ENCODE measurements at regions not wholly inside any gene's neighbourhood (a gene's known extent, or its start where the extent isn't known, plus 50 kb on each side); places are given as distances from the start of the nearest gene placed in this dataset.
A peak's percentile ranks its signal among the peaks of the same experiment; 100 is the strongest.

GRCh38 chr12:105783983-105784947 lies 354.5 kb downstream of the NUAK1 start:
- Histone ChIP-seq H3K79me2 (ENCODE audit: insufficient read depth, low read length) (no peaks in the 10 kb centered on the region), H3K27ac (ENCODE audit: low read depth, low read length) (peak overlapping the region; percentile 13; the same call in 1 of the 2 replicates), H3K36me3 (ENCODE audit: low read length) (no peaks in the 10 kb centered on the region), H3K27me3 (ENCODE audit: low read length) (no peaks in the 10 kb centered on the region), H3F3A (ENCODE audit: insufficient read depth) (no peaks in the 10 kb centered on the region), H3K4me2 (ENCODE audit: low read depth, low read length, poor library complexity, severe bottlenecking) (peak overlapping the region; percentile 35), H3K9me2 (replicated peaks; ENCODE audit: insufficient read depth, low read length) (no peaks in the 10 kb centered on the region), H2AFZ (ENCODE audit: low read depth, low read length, severe bottlenecking) (peak overlapping the region; percentile 49), H4K20me1 (ENCODE audit: low read depth, low read length) (no peaks in the 10 kb centered on the region), H3K9ac (ENCODE audit: low read length) (no peak overlapping the region), H3K9me3 (ENCODE audit: insufficient read depth, low read length) (no peaks in the 10 kb centered on the region), H3K4me3 (ENCODE audit: insufficient read depth, low read length, poor library complexity, severe bottlenecking) (no peak overlapping the region)
- TF ChIP-seq, protein P1, sequence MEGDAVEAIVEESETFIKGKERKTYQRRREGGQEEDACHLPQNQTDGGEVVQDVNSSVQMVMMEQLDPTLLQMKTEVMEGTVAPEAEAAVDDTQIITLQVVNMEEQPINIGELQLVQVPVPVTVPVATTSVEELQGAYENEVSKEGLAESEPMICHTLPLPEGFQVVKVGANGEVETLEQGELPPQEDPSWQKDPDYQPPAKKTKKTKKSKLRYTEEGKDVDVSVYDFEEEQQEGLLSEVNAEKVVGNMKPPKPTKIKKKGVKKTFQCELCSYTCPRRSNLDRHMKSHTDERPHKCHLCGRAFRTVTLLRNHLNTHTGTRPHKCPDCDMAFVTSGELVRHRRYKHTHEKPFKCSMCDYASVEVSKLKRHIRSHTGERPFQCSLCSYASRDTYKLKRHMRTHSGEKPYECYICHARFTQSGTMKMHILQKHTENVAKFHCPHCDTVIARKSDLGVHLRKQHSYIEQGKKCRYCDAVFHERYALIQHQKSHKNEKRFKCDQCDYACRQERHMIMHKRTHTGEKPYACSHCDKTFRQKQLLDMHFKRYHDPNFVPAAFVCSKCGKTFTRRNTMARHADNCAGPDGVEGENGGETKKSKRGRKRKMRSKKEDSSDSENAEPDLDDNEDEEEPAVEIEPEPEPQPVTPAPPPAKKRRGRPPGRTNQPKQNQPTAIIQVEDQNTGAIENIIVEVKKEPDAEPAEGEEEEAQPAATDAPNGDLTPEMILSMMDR (IDR thresholded peaks at IDR 0.05; ENCODE audit: insufficient read depth, low read length, poor library complexity, severe bottlenecking) = no peak
- no peak for TF ChIP-seq EZH2phosphoT487 (conservative IDR thresholded peaks at IDR 0.05; ENCODE audit: low read length)

DNA sequence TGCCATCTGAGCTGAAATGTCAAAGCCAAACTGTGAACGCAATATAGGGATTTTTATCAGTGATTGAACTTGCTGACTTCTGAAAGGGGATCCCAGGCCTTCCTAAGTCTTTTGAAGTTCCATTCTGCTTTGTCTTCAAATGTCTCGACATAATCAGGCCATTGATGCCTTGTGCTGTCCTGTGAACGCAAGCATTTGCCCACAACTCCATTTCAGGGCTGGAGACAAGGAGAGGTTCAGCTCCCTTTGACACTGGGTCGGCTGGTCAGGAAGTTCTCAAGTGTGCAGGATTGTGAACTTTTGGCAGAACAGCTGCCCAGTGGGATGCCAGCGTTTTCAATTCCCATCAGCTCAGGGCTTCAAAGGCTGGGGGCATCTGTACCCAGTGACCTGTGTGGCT lies 345.3 kb downstream of the NUAK1 start:
- Histone ChIP-seq H2AFZ (ENCODE audit: low read depth, low read length, severe bottlenecking) (no peak overlapping the region), H3K9me3 (ENCODE audit: insufficient read depth, low read length) (no peaks in the 10 kb centered on the region), H3K4me2 (ENCODE audit: low read depth, low read length, poor library complexity, severe bottlenecking) (no peak overlapping the region), H3K9ac (ENCODE audit: low read length) (no peak overlapping the region), H4K20me1 (ENCODE audit: low read depth, low read length) (no peaks in the 10 kb centered on the region), H3F3A (ENCODE audit: insufficient read depth) (no peaks in the 10 kb centered on the region), H3K36me3 (ENCODE audit: low read length) (no peaks in the 10 kb centered on the region), H3K79me2 (ENCODE audit: insufficient read depth, low read length) (no peaks in the 10 kb centered on the region), H3K27ac (ENCODE audit: low read depth, low read length) (no peak overlapping the region), H3K4me3 (ENCODE audit: insufficient read depth, low read length, poor library complexity, severe bottlenecking) (no peak overlapping the region), H3K9me2 (replicated peaks; ENCODE audit: insufficient read depth, low read length) (no peaks in the 10 kb centered on the region), H3K27me3 (ENCODE audit: low read length) (no peaks in the 10 kb centered on the region)
- no peak for TF ChIP-seq EZH2phosphoT487 (conservative IDR thresholded peaks at IDR 0.05; ENCODE audit: low read length)
- TF ChIP-seq, protein P1 (IDR thresholded peaks at IDR 0.05; ENCODE audit: insufficient read depth, low read length, poor library complexity, severe bottlenecking) = no peak

DNA sequence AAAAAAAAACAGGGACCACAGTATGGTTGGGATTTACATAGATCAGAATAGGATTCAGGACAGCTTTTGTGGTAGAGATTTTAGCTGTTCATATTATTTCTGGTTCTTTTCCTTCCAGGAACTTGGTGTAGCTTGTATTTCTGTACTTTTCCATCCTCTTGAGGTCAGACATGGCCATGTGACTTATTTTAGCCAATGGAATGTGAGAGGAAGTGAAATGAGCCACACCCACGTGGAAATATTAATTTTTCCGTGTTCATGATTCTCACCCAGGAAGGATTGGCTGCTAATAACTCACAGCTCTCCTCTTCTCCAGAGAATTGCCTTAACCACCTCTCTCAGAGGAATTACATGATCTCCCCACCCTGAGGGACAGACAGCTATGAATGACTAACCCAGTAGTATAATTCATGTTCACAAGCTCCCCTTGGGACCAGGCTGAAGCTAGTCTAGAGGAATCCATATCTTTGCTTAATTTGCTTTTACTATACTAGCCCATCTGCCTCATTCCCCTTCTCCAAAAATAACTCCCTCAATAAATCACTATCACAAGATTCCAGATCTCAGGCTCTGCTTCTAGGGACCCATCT lies 340.4 kb downstream of the NUAK1 start:
- no peak overlapping the region for H3K27ac ChIP-seq (ENCODE audit: low read depth, low read length)
- H3K4me3 ChIP-seq (ENCODE audit: insufficient read depth, low read length, poor library complexity, severe bottlenecking) = no peak overlapping the region
- no peak overlapping the region for H3K9ac ChIP-seq (ENCODE audit: low read length)
- no peaks in the 10 kb centered on the region for H3K9me2 ChIP-seq (replicated peaks; ENCODE audit: insufficient read depth, low read length)
- no peaks in the 10 kb centered on the region for H4K20me1 ChIP-seq (ENCODE audit: low read depth, low read length)
- no peak for TF ChIP-seq EZH2phosphoT487 (conservative IDR thresholded peaks at IDR 0.05; ENCODE audit: low read length)
- TF ChIP-seq, protein P1 (IDR thresholded peaks at IDR 0.05; ENCODE audit: insufficient read depth, low read length, poor library complexity, severe bottlenecking) = no peak
- no peaks in the 10 kb centered on the region for H3F3A ChIP-seq (ENCODE audit: insufficient read depth)
- no peaks in the 10 kb centered on the region for H3K9me3 ChIP-seq (ENCODE audit: insufficient read depth, low read length)
- H3K27me3 ChIP-seq (ENCODE audit: low read length) = no peaks in the 10 kb centered on the region
- H3K36me3 ChIP-seq (ENCODE audit: low read length) = no peaks in the 10 kb centered on the region
- H3K79me2 ChIP-seq (ENCODE audit: insufficient read depth, low read length) = no peaks in the 10 kb centered on the region
- H2AFZ ChIP-seq (ENCODE audit: low read depth, low read length, severe bottlenecking) = no peak overlapping the region
- H3K4me2 ChIP-seq (ENCODE audit: low read depth, low read length, poor library complexity, severe bottlenecking) = no peak overlapping the region
